Breast epithelium (tissue), 3 donors: ENCODE measurements at regions not wholly inside any gene's neighbourhood (a gene's known extent, or its start where the extent isn't known, plus 50 kb on each side); places are given as distances from the start of the nearest gene placed in this dataset.
"Not testable (repeated sequence)": the region's sequence is repeated elsewhere in the genome, so short reads cannot be mapped to it uniquely, and the experiment has no call there.

ENCODE experiments used
- POLR2AphosphoS5 ChIP-seq, 3 donors: sonication (generic); formaldehyde crosslinking; IDR thresholded peaks; one replicate each; pipeline ENCODE4 v1.6.1; 2017; ENCODE audit warnings: antibody characterized with exemption in 3 of 3
- TF ChIP-seq, protein P1 (sequence below), 3 donors: fragments of 450-650 bp; IDR thresholded peaks; one replicate each; pipeline ENCODE4 v1.5.1; 2016 to 2017; ENCODE audit warnings: antibody characterized with exemption in 3 of 3, mild to moderate bottlenecking in 3 of 3, moderate library complexity in 3 of 3

DNA sequence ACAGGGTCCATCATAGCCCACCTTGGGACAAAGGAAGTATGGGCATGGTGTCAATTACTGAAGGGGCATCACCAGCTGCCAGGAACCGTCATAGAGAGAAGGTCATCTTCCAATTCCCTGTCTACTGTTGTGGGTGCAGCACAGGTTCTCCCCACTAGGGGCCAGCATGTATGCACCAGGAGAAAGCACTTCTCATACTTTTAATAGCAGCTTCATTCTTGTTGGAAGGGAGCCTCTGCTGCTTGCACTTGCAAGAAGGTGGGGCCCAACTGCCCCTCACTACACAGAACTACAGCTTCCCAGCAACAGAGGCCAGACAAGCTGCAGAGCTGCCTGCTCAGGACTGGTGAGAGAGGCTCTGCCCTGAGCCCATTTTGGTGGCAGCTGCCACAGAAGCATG lies 182.2 kb downstream of the SPIN4 start:
- TF ChIP-seq, protein P1, sequence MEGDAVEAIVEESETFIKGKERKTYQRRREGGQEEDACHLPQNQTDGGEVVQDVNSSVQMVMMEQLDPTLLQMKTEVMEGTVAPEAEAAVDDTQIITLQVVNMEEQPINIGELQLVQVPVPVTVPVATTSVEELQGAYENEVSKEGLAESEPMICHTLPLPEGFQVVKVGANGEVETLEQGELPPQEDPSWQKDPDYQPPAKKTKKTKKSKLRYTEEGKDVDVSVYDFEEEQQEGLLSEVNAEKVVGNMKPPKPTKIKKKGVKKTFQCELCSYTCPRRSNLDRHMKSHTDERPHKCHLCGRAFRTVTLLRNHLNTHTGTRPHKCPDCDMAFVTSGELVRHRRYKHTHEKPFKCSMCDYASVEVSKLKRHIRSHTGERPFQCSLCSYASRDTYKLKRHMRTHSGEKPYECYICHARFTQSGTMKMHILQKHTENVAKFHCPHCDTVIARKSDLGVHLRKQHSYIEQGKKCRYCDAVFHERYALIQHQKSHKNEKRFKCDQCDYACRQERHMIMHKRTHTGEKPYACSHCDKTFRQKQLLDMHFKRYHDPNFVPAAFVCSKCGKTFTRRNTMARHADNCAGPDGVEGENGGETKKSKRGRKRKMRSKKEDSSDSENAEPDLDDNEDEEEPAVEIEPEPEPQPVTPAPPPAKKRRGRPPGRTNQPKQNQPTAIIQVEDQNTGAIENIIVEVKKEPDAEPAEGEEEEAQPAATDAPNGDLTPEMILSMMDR (IDR thresholded peaks at IDR 0.05): not testable (repeated sequence)
- not testable (repeated sequence) for TF ChIP-seq POLR2AphosphoS5 (IDR thresholded peaks at IDR 0.05)
